NCI-H2107 treated with DMSO at 0.1 percent for 48 hours (cell line): ENCODE measurements at regions not wholly inside any gene's neighbourhood (a gene's known extent, or its start where the extent isn't known, plus 50 kb on each side); places are given as distances from the start of the nearest gene placed in this dataset.
A peak's percentile ranks its signal among the peaks of the same experiment; 100 is the strongest.

Experiments
- DNase-seq: peaks from one replicate; lab custom pipeline; 2025; ENCODE audit not compliant: unreplicated experiment; lab: John Stamatoyannopoulos, UW

GRCh38 chr10:4590807-4591206 is 235.2 kb upstream of the AKR1E2 start:
- DNase-seq = no peak

- DNase-seq = no peak
These were observed 237.2 kb upstream of the AKR1E2 start for GRCh38 chr10:4588824-4589223.

- no peak for DNase-seq
These were observed 238.5 kb upstream of the AKR1E2 start for GRCh38 chr10:4587466-4587865.

GRCh38 chr10:4586776-4587175 is 239.2 kb upstream of the AKR1E2 start:
- no peak for DNase-seq

- DNase-seq = no peak
These were observed 244.1 kb upstream of the AKR1E2 start for GRCh38 chr10:4581929-4582328.

GRCh38 chr10:4579844-4580243 is 246.2 kb upstream of the AKR1E2 start:
- DNase-seq = no peak

GRCh38 chr10:4576206-4576605 is 249.8 kb upstream of the AKR1E2 start:
- no peak for DNase-seq

- no peak for DNase-seq
These were observed 256.9 kb upstream of the AKR1E2 start for GRCh38 chr10:4569151-4569550.

GRCh38 chr10:4568731-4569130 is 257.3 kb upstream of the AKR1E2 start:
- DNase-seq = peak; percentile 19

GRCh38 chr10:4568086-4568485 is 257.9 kb upstream of the AKR1E2 start:
- DNase-seq = no peak

- no peak for DNase-seq
These were observed 258.4 kb upstream of the AKR1E2 start for GRCh38 chr10:4567637-4568036.

- no peak for DNase-seq
These were observed 260.0 kb upstream of the AKR1E2 start for GRCh38 chr10:4566011-4566410.

- peak; percentile 12 for DNase-seq
These were observed 264.7 kb upstream of the AKR1E2 start for GRCh38 chr10:4561296-4561695.

- DNase-seq = no peak
These were observed 268.5 kb upstream of the AKR1E2 start for GRCh38 chr10:4557469-4557868.

GRCh38 chr10:4556527-4556926 is 269.5 kb upstream of the AKR1E2 start:
- no peak for DNase-seq

- DNase-seq = no peak
These were observed 270.1 kb upstream of the AKR1E2 start for GRCh38 chr10:4555920-4556319.

GRCh38 chr10:4549139-4549653 is 276.8 kb upstream of the AKR1E2 start:
- no peak for DNase-seq

- no peak for DNase-seq
These were observed 279.1 kb upstream of the AKR1E2 start for GRCh38 chr10:4546931-4547330.

- DNase-seq = no peak
These were observed 279.5 kb upstream of the AKR1E2 start for GRCh38 chr10:4546500-4546899.

GRCh38 chr10:4545062-4545461 is 280.9 kb upstream of the AKR1E2 start:
- no peak for DNase-seq

GRCh38 chr10:4543938-4544533 is 282.0 kb upstream of the AKR1E2 start:
- DNase-seq = no peak

GRCh38 chr10:4541292-4541691 is 284.7 kb upstream of the AKR1E2 start:
- no peak for DNase-seq

GRCh38 chr10:4538016-4538415 is 288.0 kb upstream of the AKR1E2 start:
- no peak for DNase-seq
